GM12892 (cell line): ENCODE measurements at regions not wholly inside any gene's neighbourhood (a gene's known extent, or its start where the extent isn't known, plus 50 kb on each side); places are given as distances from the start of the nearest gene placed in this dataset.

Experiments
- DNase-seq: peaks from one replicate; pipeline ENCODE4 v3.0.0; 2011; ENCODE audit not compliant: insufficient read length
- FAIRE-seq: peaks from 2 replicates; lab custom pipeline; 2011; peaks lifted over from hg19 to GRCh38; lab: Jason Lieb, UNC
- POLR2A ChIP-seq: IDR thresholded peaks from 2 replicates; pipeline ENCODE4 v1.6.1; 2011; ENCODE audit warnings: low read depth, low read length, control low read depth
- POLR2AphosphoS5 ChIP-seq: IDR thresholded peaks from 2 replicates; pipeline ENCODE4 v1.6.1; 2011; ENCODE audit warnings: low read depth, low read length, control low read depth
- TAF1 ChIP-seq: IDR thresholded peaks from 2 replicates; pipeline ENCODE4 v1.6.1; 2011; ENCODE audit warnings: low read depth, mild to moderate bottlenecking, control low read depth, low read length, borderline replicate concordance

DNA sequence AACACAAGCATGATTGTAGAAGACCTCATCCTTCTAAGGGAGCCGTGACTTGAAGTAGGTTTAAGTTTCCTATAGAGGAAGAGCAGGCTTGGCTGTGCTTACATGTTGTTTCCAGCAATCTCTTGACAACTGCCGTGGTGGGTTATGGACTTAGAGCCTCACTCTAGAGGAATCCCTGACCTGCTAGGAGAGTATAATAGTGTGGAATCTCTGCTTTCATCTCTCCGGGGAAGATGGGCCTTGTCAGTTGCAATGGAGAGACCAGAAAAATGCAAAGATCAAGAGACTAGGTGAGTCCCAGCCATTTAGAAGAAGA lies 137.6 kb downstream of the MIS18A start:
- TF ChIP-seq POLR2AphosphoS5, result no peak
- no peak for TF ChIP-seq POLR2A
- TF ChIP-seq TAF1, result no peak
- DNase-seq (no peak), FAIRE-seq (no peak)

DNA sequence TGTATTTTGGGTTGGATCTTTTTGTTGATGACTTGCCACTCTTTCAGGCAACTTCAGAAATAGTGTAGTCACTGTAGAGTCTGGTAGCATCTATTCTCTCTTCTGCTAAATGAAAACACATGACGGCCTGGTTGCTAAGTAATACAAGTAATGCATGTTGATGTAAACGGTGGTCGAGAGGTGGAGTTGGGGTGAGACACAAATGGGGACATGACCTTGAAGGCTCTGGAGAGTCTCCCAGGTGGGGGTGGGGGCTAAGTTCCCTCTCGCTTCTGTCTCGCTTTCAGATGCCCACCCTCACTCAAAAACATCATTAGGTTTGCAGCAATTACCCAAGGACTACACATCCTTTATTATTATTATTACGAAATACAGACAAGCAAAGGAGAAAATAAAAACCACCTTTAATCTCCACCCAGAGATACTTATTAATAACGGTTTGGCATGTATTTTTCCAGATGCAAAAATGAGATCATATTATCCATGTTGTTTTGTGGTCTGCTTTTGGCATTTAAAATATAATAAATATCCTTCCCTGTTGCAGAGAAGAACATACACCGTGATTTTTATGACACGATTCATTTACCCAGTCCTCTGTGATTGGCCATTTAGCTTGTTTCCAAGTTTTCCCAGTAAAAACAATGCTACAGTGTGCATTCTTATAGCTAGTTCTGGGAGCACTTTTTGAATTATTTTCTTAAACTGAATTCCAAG lies 138.1 kb downstream of the MIS18A start:
- DNase-seq, result no peak
- TF ChIP-seq POLR2A, result no peak
- no peak for TF ChIP-seq POLR2AphosphoS5
- no peak for TF ChIP-seq TAF1
- FAIRE-seq, result no peak

DNA sequence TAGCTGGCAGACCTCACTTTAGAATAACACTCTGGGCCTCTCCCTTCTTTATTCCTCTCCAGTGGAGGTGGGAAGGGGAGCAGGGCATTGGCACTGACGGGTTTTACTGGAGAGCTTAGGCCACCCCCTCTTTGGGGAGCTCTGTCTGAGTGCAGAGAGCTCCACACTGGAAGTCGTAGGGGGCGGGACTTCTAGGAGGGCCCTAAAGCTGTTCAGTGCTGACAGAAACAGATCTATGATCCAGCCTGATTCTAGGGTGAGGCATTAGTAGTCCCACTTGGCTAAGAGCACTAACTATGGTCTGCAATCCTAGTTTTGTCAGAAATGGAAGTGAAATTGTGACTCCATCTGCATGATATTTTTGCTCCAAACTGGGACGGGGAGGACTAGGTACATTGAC lies 138.7 kb downstream of the MIS18A start:
- DNase-seq, result no peak
- FAIRE-seq, result no peak
- TF ChIP-seq TAF1, result no peak
- no peak for TF ChIP-seq POLR2AphosphoS5
- no peak for TF ChIP-seq POLR2A

DNA sequence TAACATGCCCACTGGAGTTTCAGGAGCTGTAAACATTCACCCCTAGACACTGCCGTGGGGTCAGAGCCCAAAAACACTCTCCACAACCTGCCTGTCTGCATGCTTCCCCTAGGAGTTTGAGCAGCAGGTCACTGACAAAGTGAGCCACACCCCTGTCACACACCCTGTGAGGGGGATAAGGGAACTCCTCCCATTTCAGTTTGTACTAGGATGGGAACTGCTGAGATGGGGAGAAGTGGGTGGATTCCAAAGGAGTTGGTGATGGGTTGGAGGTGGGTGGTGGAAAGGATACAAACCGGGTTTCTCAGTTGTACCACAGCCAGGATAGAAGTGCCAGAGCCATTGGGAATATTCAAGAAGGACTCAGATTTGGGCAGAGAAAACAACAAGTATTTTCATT lies 140.2 kb downstream of the MIS18A start:
- no peak for TF ChIP-seq POLR2A
- FAIRE-seq, result no peak

DNA sequence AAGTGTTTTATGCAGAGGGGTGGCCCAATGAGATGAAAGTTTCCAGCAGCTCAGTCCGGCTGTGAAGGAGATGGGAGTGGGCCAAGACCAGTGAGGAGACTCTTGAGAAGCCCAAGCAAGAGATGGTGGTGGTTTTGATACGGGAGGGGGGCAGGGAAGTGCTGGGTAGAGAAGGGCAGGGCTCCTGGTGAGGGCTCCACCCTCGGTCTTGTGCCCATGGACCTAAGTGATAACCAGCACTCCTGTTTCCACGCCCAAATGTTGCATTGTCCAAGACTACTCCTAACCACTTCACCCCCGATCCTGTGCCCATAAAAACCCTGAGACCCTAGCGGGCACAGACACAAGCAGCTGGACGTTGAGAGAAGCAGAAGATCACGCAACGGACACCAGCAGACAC lies 140.9 kb downstream of the MIS18A start:
- no peak for FAIRE-seq
- no peak for TF ChIP-seq POLR2AphosphoS5
- TF ChIP-seq TAF1, result no peak
- no peak for TF ChIP-seq POLR2A
- DNase-seq, result no peak

More for the DNA sequence above, 140.2 kb downstream of the MIS18A start:
- DNase-seq, result no peak

DNA sequence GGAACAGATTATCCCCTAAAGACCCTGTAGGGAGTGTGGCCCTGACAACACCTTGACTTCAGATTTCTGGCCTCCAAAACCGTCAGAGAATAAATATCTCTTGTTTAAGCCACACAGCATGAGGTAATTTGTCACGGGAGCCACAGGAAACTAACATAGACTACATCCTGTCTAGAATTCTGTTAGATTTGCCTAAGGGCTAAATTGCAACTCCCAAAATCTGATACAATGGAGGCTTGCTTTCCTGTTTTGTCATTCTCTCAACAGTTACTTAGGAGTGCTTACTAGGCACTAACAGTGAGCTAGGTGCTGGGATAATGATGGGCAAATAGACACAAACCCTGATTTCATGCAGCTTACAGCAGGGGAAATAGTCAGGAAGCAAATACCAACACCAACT lies 141.6 kb downstream of the MIS18A start:
- DNase-seq (no peak), FAIRE-seq (peak; percentile 53)
- no peak for TF ChIP-seq TAF1
- TF ChIP-seq POLR2AphosphoS5, result no peak
- TF ChIP-seq POLR2A, result no peak

DNA sequence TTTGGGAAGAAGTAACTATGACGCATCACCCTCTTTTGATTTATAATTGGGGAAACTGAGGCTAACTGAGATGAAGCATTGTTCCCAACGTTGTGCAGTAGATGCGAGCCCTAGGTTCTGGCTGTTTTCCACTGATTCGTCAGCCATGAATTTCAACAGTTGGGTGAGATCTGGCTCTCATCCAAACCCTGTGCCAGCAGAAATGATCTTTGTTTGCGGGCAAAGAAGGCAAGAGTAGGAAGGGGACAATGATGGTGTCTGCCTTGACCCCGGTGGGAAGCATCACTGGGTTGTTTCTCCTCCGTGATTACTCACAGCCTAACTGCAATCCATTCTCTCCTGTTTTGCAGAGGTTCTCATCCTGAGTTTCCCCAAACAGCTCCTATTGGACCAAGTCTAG lies 142.3 kb downstream of the MIS18A start:
- DNase-seq (no peak), FAIRE-seq (no peak)
- TF ChIP-seq POLR2A, result no peak

DNA sequence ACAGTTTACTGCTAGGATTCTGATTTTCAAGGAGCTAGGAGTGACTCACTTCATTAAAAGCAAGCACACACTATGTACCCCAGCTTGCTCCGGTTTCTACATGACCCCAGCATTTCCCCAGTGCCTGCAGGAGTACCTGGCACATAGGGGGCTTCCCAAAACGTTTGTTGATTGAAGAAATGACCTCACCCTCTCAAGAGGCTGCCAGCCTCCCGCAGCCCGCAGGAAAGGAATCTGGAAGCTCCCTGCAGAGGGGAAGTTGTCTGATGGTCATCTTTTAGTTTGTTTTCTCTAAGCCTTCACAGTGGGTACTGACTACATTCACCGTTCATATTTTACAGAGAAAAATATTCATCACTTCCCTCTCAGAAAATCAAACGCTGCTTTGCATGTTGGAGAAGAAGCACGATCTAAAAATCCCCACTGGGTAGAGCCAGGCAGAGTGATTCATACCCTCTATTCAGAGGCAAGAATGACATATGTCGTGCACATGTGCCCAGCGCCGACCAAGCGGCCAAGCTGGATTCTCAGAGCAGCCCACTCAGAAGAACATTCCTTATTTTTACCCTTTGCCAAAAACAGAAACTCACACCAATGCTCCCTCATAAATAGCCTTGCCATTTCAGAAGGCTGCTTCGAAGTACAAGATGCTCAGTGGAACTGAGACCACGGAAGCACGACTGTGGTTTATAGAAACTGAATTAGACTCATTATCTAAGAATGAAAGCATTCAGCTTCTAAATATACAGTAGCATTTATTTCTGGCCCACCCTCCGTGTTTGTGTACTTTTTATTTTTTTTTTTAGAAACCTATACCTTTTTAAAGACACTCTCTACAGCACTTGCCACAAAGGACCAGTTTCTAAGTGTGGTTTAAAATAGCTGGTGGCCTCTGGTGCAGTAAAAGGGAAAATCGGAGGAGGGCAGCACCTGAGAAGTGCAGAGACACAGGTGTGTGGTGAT lies 143.2 kb downstream of the MIS18A start:
- no peak for TF ChIP-seq POLR2A
- TF ChIP-seq TAF1, result 0 out of 2 replicates have a peak, but pooled peaks have one; percentile 21
- TF ChIP-seq POLR2AphosphoS5, result no peak
- DNase-seq, result peak; percentile 15
- FAIRE-seq, result peak; percentile 62

DNA sequence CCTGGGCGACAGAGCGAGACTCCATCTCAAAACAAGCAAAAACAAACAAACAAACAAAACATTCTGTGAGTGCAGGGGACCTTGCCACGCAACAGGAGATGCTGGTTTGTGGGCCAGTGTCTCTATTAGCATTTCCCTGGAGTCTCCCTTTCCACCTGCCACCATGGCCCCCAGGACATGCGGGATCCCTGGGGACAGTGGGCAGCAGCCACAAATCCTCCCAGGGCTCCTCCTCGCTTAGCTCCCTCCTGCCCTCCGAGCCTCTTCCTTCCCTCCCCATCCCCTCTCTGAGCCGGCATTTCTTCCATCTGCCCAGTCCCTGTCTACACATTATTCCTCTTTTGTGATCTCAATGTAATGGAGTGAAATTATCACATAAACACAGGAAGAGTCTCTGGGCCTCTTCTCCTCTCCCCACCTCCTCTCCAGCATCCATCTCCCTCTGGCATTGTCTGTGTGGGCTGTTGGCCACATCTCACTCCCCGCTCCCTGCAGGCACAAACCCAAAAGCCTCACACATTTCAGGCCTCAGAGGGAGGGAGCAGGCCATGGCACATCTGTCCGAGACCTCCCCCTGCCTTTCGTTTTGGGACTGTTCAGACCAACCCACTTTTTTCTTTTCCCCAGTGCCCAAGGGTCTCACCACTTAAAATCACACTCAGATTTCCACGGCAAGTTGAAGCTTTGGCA lies 144.3 kb downstream of the MIS18A start:
- TF ChIP-seq POLR2A, result no peak
- no peak for TF ChIP-seq POLR2AphosphoS5
- no peak for TF ChIP-seq TAF1
- no peak for DNase-seq
- FAIRE-seq, result no peak

DNA sequence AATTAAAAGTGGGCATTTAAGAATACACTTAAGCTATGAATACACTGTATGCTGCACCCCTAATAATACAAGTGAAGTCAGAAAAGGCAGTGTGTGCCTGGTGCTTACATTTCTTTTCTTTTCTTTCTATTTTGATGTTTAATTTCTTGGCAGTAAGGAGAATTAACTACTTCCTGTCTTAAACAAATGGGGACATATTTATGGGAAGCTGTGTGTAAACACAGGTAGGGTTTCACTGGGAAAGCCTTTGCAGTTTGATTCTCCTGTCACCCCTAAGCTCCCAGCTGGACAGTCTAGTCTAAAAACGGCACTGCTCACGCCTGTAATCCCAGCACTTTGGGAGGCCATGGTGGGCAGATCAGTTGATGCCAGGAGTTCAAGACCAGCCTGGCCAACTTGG lies 146.0 kb downstream of the MIS18A start:
- DNase-seq, result no peak
- FAIRE-seq, result no peak

DNA sequence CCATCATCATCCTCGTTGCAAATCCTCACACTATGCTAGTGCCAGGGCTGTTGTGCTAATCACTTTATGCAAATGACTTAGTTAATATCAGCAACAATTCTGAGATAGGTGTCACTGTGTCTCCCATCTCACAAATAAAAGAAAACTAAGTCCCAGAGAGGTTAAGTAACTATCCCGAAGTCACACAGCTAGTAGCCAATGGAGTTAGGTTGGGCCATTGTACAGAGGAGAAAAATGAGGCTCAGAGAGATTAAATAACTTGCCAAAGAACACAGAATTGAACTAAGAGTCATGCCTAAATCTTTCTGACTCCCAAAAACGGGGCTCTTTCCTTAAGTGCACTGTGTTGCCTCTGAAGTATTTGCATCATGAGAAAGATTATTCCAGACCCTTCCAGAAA lies 146.4 kb downstream of the MIS18A start:
- DNase-seq, result no peak
- no peak for TF ChIP-seq TAF1
- no peak for FAIRE-seq

More for the DNA sequence above, 146.0 kb downstream of the MIS18A start:
- TF ChIP-seq TAF1 (no peak), POLR2AphosphoS5 (no peak), POLR2A (no peak)
